HL-60 (cell line): ENCODE measurements at regions not wholly inside any gene's neighbourhood (a gene's known extent, or its start where the extent isn't known, plus 50 kb on each side); places are given as distances from the start of the nearest gene placed in this dataset.

Experiments used
- DNase-seq, 2 experiments: peaks; one replicate each; pipeline ENCODE4 v3.0.0-alpha.2; 2010 to 2020; ENCODE audit warnings: low read depth in 1 of 2, low spot score in 1 of 2
- H3K27ac ChIP-seq: fragments of 250-450 bp; sonication (Bioruptor Pico); replicated peaks from 2 replicates; pipeline ENCODE4 v1.5.1; 2020; ENCODE audit warnings: mild to moderate bottlenecking, moderate library complexity
- H3K27me3 ChIP-seq: fragments of 250-450 bp; sonication (Bioruptor Pico); 2 replicates; pipeline ENCODE4 v1.5.1; 2021; ENCODE audit warnings: mild to moderate bottlenecking, moderate library complexity; ENCODE audit not compliant: insufficient read depth, poor library complexity, severe bottlenecking
- H3K4me3 ChIP-seq: replicated peaks from 2 replicates; pipeline ENCODE4 v1.5.1; 2011; ENCODE audit warnings: mild to moderate bottlenecking, control low read depth, low read length; ENCODE audit not compliant: insufficient read depth
- CTCF ChIP-seq: IDR thresholded peaks from one replicate; pipeline ENCODE4 v1.5.1; 2011; ENCODE audit warnings: low read length, control low read depth, inconsistent platforms; ENCODE audit not compliant: insufficient read depth
- GABPA ChIP-seq: IDR thresholded peaks from 2 replicates; pipeline ENCODE4 v1.6.1; 2012; ENCODE audit warnings: low read depth
- POLR2AphosphoS5 ChIP-seq: IDR thresholded peaks from 2 replicates; pipeline ENCODE4 v1.6.1; 2012; ENCODE audit warnings: low read depth
- SPI1 ChIP-seq: IDR thresholded peaks from 2 replicates; pipeline ENCODE4 v1.6.1; 2012; ENCODE audit warnings: low read depth, mild to moderate bottlenecking, borderline replicate concordance
- TF ChIP-seq, protein P1 (sequence below): IDR thresholded peaks from 2 replicates; pipeline ENCODE4 v1.6.1; 2012; ENCODE audit warnings: low read depth; ENCODE audit not compliant: insufficient replicate concordance

- DNase-seq = no peak
- Histone ChIP-seq H3K4me3 (no peak overlapping the region), H3K27ac (no peak overlapping the region), H3K27me3 (no peaks in the 10 kb centered on the region)
- TF ChIP-seq CTCF (no peak), POLR2AphosphoS5 (no peak), SPI1 (no peak), GABPA (no peak)
- TF ChIP-seq, protein P1, sequence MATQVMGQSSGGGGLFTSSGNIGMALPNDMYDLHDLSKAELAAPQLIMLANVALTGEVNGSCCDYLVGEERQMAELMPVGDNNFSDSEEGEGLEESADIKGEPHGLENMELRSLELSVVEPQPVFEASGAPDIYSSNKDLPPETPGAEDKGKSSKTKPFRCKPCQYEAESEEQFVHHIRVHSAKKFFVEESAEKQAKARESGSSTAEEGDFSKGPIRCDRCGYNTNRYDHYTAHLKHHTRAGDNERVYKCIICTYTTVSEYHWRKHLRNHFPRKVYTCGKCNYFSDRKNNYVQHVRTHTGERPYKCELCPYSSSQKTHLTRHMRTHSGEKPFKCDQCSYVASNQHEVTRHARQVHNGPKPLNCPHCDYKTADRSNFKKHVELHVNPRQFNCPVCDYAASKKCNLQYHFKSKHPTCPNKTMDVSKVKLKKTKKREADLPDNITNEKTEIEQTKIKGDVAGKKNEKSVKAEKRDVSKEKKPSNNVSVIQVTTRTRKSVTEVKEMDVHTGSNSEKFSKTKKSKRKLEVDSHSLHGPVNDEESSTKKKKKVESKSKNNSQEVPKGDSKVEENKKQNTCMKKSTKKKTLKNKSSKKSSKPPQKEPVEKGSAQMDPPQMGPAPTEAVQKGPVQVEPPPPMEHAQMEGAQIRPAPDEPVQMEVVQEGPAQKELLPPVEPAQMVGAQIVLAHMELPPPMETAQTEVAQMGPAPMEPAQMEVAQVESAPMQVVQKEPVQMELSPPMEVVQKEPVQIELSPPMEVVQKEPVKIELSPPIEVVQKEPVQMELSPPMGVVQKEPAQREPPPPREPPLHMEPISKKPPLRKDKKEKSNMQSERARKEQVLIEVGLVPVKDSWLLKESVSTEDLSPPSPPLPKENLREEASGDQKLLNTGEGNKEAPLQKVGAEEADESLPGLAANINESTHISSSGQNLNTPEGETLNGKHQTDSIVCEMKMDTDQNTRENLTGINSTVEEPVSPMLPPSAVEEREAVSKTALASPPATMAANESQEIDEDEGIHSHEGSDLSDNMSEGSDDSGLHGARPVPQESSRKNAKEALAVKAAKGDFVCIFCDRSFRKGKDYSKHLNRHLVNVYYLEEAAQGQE = no peak
Measured at GRCh38 chr3:80601479-80601878, 833.7 kb upstream of the ROBO1 start.

- Histone ChIP-seq H3K27ac (no peak overlapping the region), H3K4me3 (no peak overlapping the region), H3K27me3 (no peaks in the 10 kb centered on the region)
- no peak for DNase-seq
- TF ChIP-seq, protein P1 = no peak
- TF ChIP-seq CTCF (no peak), POLR2AphosphoS5 (no peak), GABPA (no peak), SPI1 (no peak)
Measured at GRCh38 chr3:80592792-80593191, 825.0 kb upstream of the ROBO1 start.

DNA sequence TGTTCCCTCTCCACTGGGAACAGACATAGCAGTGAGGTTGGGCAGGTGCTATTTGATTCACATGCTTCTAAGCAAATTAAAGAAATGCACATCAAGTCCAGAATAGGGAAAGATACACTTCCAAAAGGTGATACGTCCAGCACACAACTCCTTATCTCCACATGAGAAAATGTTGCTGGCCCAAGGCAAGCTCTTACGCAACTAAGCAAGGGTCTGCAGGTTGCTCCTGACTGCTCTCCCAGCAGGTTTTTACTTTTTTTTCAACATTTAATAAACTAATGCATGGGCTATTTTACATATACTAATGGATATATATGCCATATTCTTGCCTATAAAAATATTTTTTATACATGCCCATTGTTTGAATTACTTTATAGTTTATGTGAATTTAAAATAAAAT is 818.5 kb upstream of the ROBO1 start:
- Histone ChIP-seq H3K27me3 (no peaks in the 10 kb centered on the region), H3K4me3 (no peak overlapping the region), H3K27ac (no peak overlapping the region)
- no peak for DNase-seq
- no peak for TF ChIP-seq POLR2AphosphoS5
- TF ChIP-seq CTCF = no peak
- TF ChIP-seq SPI1 = no peak
- no peak for TF ChIP-seq GABPA
- TF ChIP-seq, protein P1 = no peak
